ENCODE measurements at regions not wholly inside any gene's neighbourhood (a gene's known extent, or its start where the extent isn't known, plus 50 kb on each side); places are given as distances from the start of the nearest gene placed in this dataset.

GRCh38 chr11:23711981-23712380, 784.9 kb upstream of the LUZP2 start:
- Histone ChIP-seq H3K4me1 (ENCODE audit: insufficient read depth, low read length) (no peaks in the 10 kb centered on the region), H3K9ac (ENCODE audit: low read depth, low read length) (no peak overlapping the region), H3K36me3 (ENCODE audit: insufficient read depth, low read depth, low read length) (no peaks in the 10 kb centered on the region), H3K27ac (ENCODE audit: low read length) (no peak overlapping the region), H3K4me3 (ENCODE audit: low read length) (no peak overlapping the region), H3K9me3 (ENCODE audit: insufficient read depth, low read depth, low read length) (no peaks in the 10 kb centered on the region; the same call in 1 of the 2 replicates), H3K27me3 (ENCODE audit: insufficient read depth, low read length) (no peaks in the 10 kb centered on the region)

- no peaks in the 10 kb centered on the region for H3K36me3 ChIP-seq (ENCODE audit: insufficient read depth, low read depth, low read length)
- no peak overlapping the region for H3K27ac ChIP-seq (ENCODE audit: low read length)
- no peaks in the 10 kb centered on the region for H3K27me3 ChIP-seq (ENCODE audit: insufficient read depth, low read length)
- H3K9me3 ChIP-seq (ENCODE audit: insufficient read depth, low read depth, low read length): peaks cover 11% of the 10 kb centered on the region; the same call in 1 of the 2 replicates
- no peak overlapping the region for H3K4me3 ChIP-seq (ENCODE audit: low read length)
- no peaks in the 10 kb centered on the region for H3K4me1 ChIP-seq (ENCODE audit: insufficient read depth, low read length)
- H3K9ac ChIP-seq (ENCODE audit: low read depth, low read length): no peak overlapping the region
These were observed 777.8 kb upstream of the LUZP2 start for GRCh38 chr11:23719016-23719415.

- Histone ChIP-seq H3K27me3 (ENCODE audit: insufficient read depth, low read length) (no peaks in the 10 kb centered on the region), H3K27ac (ENCODE audit: low read length) (no peak overlapping the region), H3K36me3 (ENCODE audit: insufficient read depth, low read depth, low read length) (no peaks in the 10 kb centered on the region), H3K9me3 (ENCODE audit: insufficient read depth, low read depth, low read length) (no peaks in the 10 kb centered on the region), H3K9ac (ENCODE audit: low read depth, low read length) (no peak overlapping the region), H3K4me3 (ENCODE audit: low read length) (no peak overlapping the region), H3K4me1 (ENCODE audit: insufficient read depth, low read length) (no peaks in the 10 kb centered on the region)
These were observed 773.0 kb upstream of the LUZP2 start for GRCh38 chr11:23723861-23724260.

DNA sequence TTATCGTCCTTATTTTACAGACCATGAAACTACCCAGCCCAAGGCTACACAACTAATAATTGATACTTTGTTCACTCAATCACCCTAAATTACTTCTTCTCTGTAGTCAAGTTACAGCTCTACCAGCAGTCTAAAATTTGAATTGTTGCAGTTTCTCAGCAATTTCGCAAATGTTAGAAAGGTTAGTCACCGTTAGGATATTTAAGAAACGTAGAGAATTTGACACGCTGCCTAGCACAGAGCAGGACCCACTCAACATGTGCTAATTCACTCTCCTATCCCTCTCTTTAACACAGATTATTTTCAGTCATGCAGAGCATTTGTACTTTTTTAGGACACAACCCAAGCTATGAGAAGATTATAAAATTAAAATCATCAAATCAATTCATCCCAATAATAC, 771.1 kb upstream of the LUZP2 start:
- Histone ChIP-seq H3K4me3 (ENCODE audit: low read length) (no peak overlapping the region), H3K4me1 (ENCODE audit: insufficient read depth, low read length) (no peaks in the 10 kb centered on the region), H3K27ac (ENCODE audit: low read length) (no peak overlapping the region), H3K27me3 (ENCODE audit: insufficient read depth, low read length) (no peaks in the 10 kb centered on the region), H3K9ac (ENCODE audit: low read depth, low read length) (no peak overlapping the region), H3K9me3 (ENCODE audit: insufficient read depth, low read depth, low read length) (no peaks in the 10 kb centered on the region), H3K36me3 (ENCODE audit: insufficient read depth, low read depth, low read length) (no peaks in the 10 kb centered on the region)

- no peak overlapping the region for H3K9ac ChIP-seq (ENCODE audit: low read depth, low read length)
- H3K27ac ChIP-seq (ENCODE audit: low read length): no peak overlapping the region
- H3K4me1 ChIP-seq (ENCODE audit: insufficient read depth, low read length): no peaks in the 10 kb centered on the region
- no peaks in the 10 kb centered on the region for H3K27me3 ChIP-seq (ENCODE audit: insufficient read depth, low read length)
- no peaks in the 10 kb centered on the region for H3K9me3 ChIP-seq (ENCODE audit: insufficient read depth, low read depth, low read length)
- no peaks in the 10 kb centered on the region for H3K36me3 ChIP-seq (ENCODE audit: insufficient read depth, low read depth, low read length)
- H3K4me3 ChIP-seq (ENCODE audit: low read length): no peak overlapping the region
These were observed 769.5 kb upstream of the LUZP2 start for GRCh38 chr11:23727387-23727786.

GRCh38 chr11:23727794-23728193, 769.1 kb upstream of the LUZP2 start:
- Histone ChIP-seq H3K27me3 (ENCODE audit: insufficient read depth, low read length) (no peaks in the 10 kb centered on the region), H3K27ac (ENCODE audit: low read length) (no peak overlapping the region), H3K4me1 (ENCODE audit: insufficient read depth, low read length) (no peaks in the 10 kb centered on the region), H3K4me3 (ENCODE audit: low read length) (no peak overlapping the region), H3K36me3 (ENCODE audit: insufficient read depth, low read depth, low read length) (no peaks in the 10 kb centered on the region), H3K9me3 (ENCODE audit: insufficient read depth, low read depth, low read length) (no peaks in the 10 kb centered on the region), H3K9ac (ENCODE audit: low read depth, low read length) (no peak overlapping the region)

- Histone ChIP-seq H3K27ac (ENCODE audit: low read length) (no peak overlapping the region), H3K9ac (ENCODE audit: low read depth, low read length) (no peak overlapping the region), H3K36me3 (ENCODE audit: insufficient read depth, low read depth, low read length) (no peaks in the 10 kb centered on the region), H3K4me1 (ENCODE audit: insufficient read depth, low read length) (no peaks in the 10 kb centered on the region), H3K9me3 (ENCODE audit: insufficient read depth, low read depth, low read length) (no peaks in the 10 kb centered on the region), H3K27me3 (ENCODE audit: insufficient read depth, low read length) (no peaks in the 10 kb centered on the region), H3K4me3 (ENCODE audit: low read length) (no peak overlapping the region)
These were observed 767.8 kb upstream of the LUZP2 start for GRCh38 chr11:23729088-23729487.

- H3K4me3 ChIP-seq (ENCODE audit: low read length): no peak overlapping the region
- no peaks in the 10 kb centered on the region for H3K4me1 ChIP-seq (ENCODE audit: insufficient read depth, low read length)
- no peak overlapping the region for H3K27ac ChIP-seq (ENCODE audit: low read length)
- H3K9me3 ChIP-seq (ENCODE audit: insufficient read depth, low read depth, low read length): no peaks in the 10 kb centered on the region
- H3K36me3 ChIP-seq (ENCODE audit: insufficient read depth, low read depth, low read length): no peaks in the 10 kb centered on the region
- no peak overlapping the region for H3K9ac ChIP-seq (ENCODE audit: low read depth, low read length)
- H3K27me3 ChIP-seq (ENCODE audit: insufficient read depth, low read length): no peaks in the 10 kb centered on the region
These were observed 766.4 kb upstream of the LUZP2 start for GRCh38 chr11:23730307-23730998.

DNA sequence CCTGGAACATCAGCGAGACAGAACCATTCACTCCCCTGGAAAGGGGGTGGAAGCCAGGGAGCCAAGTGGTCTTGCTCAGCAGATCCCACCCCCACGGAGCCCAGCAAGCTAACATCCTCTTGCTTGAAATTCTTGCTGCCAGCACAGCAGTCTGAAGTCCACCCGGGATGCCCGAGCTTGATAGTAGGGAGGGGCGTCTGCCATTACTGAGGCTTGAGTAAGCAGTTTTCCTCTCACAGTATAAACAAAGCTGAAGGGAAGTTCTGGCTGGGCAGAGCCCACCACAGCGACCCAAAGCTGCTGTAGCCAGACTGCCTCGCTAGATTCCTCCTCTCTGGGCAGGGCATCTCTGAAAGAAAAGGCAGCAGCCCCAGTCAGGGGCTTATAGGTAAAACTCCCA, 764.8 kb upstream of the LUZP2 start:
- no peaks in the 10 kb centered on the region for H3K4me1 ChIP-seq (ENCODE audit: insufficient read depth, low read length)

GRCh38 chr11:23746896-23747295, 750.0 kb upstream of the LUZP2 start:
- no peaks in the 10 kb centered on the region for H3K9me3 ChIP-seq (ENCODE audit: insufficient read depth, low read depth, low read length)

More for the DNA sequence above, 764.8 kb upstream of the LUZP2 start:
- H3K9ac ChIP-seq (ENCODE audit: low read depth, low read length): no peak overlapping the region
- H3K4me3 ChIP-seq (ENCODE audit: low read length): no peak overlapping the region
- H3K36me3 ChIP-seq (ENCODE audit: insufficient read depth, low read depth, low read length): no peaks in the 10 kb centered on the region
- no peak overlapping the region for H3K27ac ChIP-seq (ENCODE audit: low read length)
- no peaks in the 10 kb centered on the region for H3K9me3 ChIP-seq (ENCODE audit: insufficient read depth, low read depth, low read length)
- no peaks in the 10 kb centered on the region for H3K27me3 ChIP-seq (ENCODE audit: insufficient read depth, low read length)

DNA sequence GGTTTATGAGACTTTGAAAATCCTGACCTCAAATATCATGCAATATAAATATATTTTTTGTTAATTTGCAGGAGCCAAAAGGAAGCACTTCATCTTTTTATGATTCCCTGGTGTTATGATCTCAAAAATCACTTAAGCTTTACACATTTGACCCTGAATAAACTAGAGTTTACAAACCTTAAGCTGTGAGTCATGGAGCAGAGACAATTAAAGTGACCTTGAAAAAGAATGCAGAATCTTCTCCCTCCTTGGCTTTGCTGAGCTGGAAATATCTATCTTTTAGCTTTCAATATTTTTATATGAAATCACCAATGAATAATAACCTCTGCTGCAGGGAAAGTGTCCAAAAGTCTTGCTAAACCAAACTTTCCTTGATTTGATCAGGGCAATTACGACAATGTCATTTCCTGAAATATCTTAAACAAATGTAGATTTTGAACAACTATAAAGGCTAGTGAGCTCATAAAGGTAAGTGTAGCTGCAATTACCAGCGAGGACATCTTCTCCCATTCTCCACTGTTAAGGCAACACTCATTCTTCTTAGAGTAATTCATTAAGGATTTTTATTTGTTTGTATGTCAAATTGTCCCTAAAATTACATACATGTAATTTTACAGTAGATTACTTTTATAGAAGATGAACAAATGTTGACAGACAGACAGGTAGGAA, 747.0 kb upstream of the LUZP2 start:
- Histone ChIP-seq H3K27ac (ENCODE audit: low read length) (no peak overlapping the region), H3K4me1 (ENCODE audit: insufficient read depth, low read length) (no peaks in the 10 kb centered on the region), H3K9ac (ENCODE audit: low read depth, low read length) (no peak overlapping the region), H3K4me3 (ENCODE audit: low read length) (no peak overlapping the region), H3K9me3 (ENCODE audit: insufficient read depth, low read depth, low read length) (no peaks in the 10 kb centered on the region), H3K27me3 (ENCODE audit: insufficient read depth, low read length) (no peaks in the 10 kb centered on the region), H3K36me3 (ENCODE audit: insufficient read depth, low read depth, low read length) (no peaks in the 10 kb centered on the region)

More at GRCh38 chr11:23746896-23747295, 750.0 kb upstream of the LUZP2 start:
- Histone ChIP-seq H3K4me1 (ENCODE audit: insufficient read depth, low read length) (no peaks in the 10 kb centered on the region), H3K27ac (ENCODE audit: low read length) (no peak overlapping the region), H3K4me3 (ENCODE audit: low read length) (no peak overlapping the region), H3K36me3 (ENCODE audit: insufficient read depth, low read depth, low read length) (no peaks in the 10 kb centered on the region), H3K9ac (ENCODE audit: low read depth, low read length) (no peak overlapping the region), H3K27me3 (ENCODE audit: insufficient read depth, low read length) (no peaks in the 10 kb centered on the region)

DNA sequence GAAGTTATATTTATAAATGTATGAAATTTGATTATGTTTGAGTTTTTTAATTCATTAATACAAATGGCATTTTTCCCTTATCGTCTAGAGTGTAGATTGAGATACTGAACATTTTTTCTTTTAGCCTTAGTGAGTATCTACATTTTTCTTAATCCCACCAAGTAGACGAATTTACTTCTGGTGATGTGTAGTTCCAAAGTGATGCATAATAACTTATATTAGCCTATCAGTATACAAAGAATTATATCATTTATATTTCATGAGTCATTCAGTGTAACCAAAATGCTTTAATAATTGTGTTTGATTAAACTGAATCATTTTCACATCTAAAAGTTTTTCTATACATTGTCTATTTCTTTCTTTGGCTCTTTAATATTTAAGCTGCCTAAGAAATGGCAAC, 745.6 kb upstream of the LUZP2 start:
- Histone ChIP-seq H3K36me3 (ENCODE audit: insufficient read depth, low read depth, low read length) (no peaks in the 10 kb centered on the region), H3K27ac (ENCODE audit: low read length) (no peak overlapping the region), H3K9me3 (ENCODE audit: insufficient read depth, low read depth, low read length) (peaks cover 3% of the 10 kb centered on the region; the same call in 1 of the 2 replicates), H3K4me3 (ENCODE audit: low read length) (no peak overlapping the region), H3K27me3 (ENCODE audit: insufficient read depth, low read length) (no peaks in the 10 kb centered on the region), H3K4me1 (ENCODE audit: insufficient read depth, low read length) (no peaks in the 10 kb centered on the region), H3K9ac (ENCODE audit: low read depth, low read length) (no peak overlapping the region)
